ENCODE measurements at regions not wholly inside any gene's neighbourhood (a gene's known extent, or its start where the extent isn't known, plus 50 kb on each side); places are given as distances from the start of the nearest gene placed in this dataset.

GRCh38 chr5:8523501-8523900 lies 654.6 kb downstream of the MTRR start:
- Histone ChIP-seq H2AFZ (no peak overlapping the region), H3K4me2 (ENCODE audit: low read length) (no peak overlapping the region), H3K9ac (no peak overlapping the region), H3K9me3 (ENCODE audit: control insufficient read depth, low read length) (no peaks in the 10 kb centered on the region), H3K27me3 (ENCODE audit: control insufficient read depth, insufficient read depth, low read length) (no peaks in the 10 kb centered on the region), H3K4me3 (ENCODE audit: low read depth, low read length) (no peak overlapping the region), H3K4me1 (no peaks in the 10 kb centered on the region), H3K79me2 (no peaks in the 10 kb centered on the region), H3K36me3 (ENCODE audit: control insufficient read depth, insufficient read depth, low read length) (no peaks in the 10 kb centered on the region), H3K27ac (no peak overlapping the region)
- no peak for TF ChIP-seq CTCF (IDR thresholded peaks at IDR 0.05)

- Histone ChIP-seq H3K36me3 (ENCODE audit: control insufficient read depth, insufficient read depth, low read length) (no peaks in the 10 kb centered on the region), H3K27ac (no peak overlapping the region), H3K79me2 (no peaks in the 10 kb centered on the region), H3K4me2 (ENCODE audit: low read length) (no peak overlapping the region), H3K9ac (no peak overlapping the region), H3K9me3 (ENCODE audit: control insufficient read depth, low read length) (no peaks in the 10 kb centered on the region), H3K4me3 (ENCODE audit: low read depth, low read length) (no peak overlapping the region), H3K4me1 (no peaks in the 10 kb centered on the region), H3K27me3 (ENCODE audit: control insufficient read depth, insufficient read depth, low read length) (no peaks in the 10 kb centered on the region), H2AFZ (no peak overlapping the region)
- no peak for TF ChIP-seq CTCF (IDR thresholded peaks at IDR 0.05)
These were observed 656.9 kb downstream of the MTRR start for GRCh38 chr5:8525819-8526218.

- Histone ChIP-seq H3K36me3 (ENCODE audit: control insufficient read depth, insufficient read depth, low read length) (no peaks in the 10 kb centered on the region), H3K9ac (no peak overlapping the region)
- no peak for TF ChIP-seq CTCF (IDR thresholded peaks at IDR 0.05)
These were observed 659.2 kb downstream of the MTRR start for GRCh38 chr5:8528106-8528505.

GRCh38 chr5:8538821-8539220 lies 669.9 kb downstream of the MTRR start:
- no peak overlapping the region for H2AFZ ChIP-seq
- no peaks in the 10 kb centered on the region for H3K9me3 ChIP-seq (ENCODE audit: control insufficient read depth, low read length)
- H3K4me3 ChIP-seq (ENCODE audit: low read depth, low read length): no peak overlapping the region
- no peak overlapping the region for H3K27ac ChIP-seq
- no peaks in the 10 kb centered on the region for H3K27me3 ChIP-seq (ENCODE audit: control insufficient read depth, insufficient read depth, low read length)
- no peaks in the 10 kb centered on the region for H3K79me2 ChIP-seq
- H3K4me2 ChIP-seq (ENCODE audit: low read length): no peak overlapping the region
- TF ChIP-seq CTCF (IDR thresholded peaks at IDR 0.05): no peak
- H3K9ac ChIP-seq: no peak overlapping the region
- no peaks in the 10 kb centered on the region for H3K36me3 ChIP-seq (ENCODE audit: control insufficient read depth, insufficient read depth, low read length)
- H3K4me1 ChIP-seq: no peaks in the 10 kb centered on the region

More at GRCh38 chr5:8528106-8528505, 659.2 kb downstream of the MTRR start:
- no peaks in the 10 kb centered on the region for H3K79me2 ChIP-seq
- H3K27me3 ChIP-seq (ENCODE audit: control insufficient read depth, insufficient read depth, low read length): no peaks in the 10 kb centered on the region
- H3K9me3 ChIP-seq (ENCODE audit: control insufficient read depth, low read length): no peaks in the 10 kb centered on the region
- no peak overlapping the region for H3K4me2 ChIP-seq (ENCODE audit: low read length)
- H3K27ac ChIP-seq: no peak overlapping the region
- H3K4me3 ChIP-seq (ENCODE audit: low read depth, low read length): no peak overlapping the region
- H2AFZ ChIP-seq: no peak overlapping the region
- H3K4me1 ChIP-seq: no peaks in the 10 kb centered on the region

GRCh38 chr5:8540317-8540716 lies 671.4 kb downstream of the MTRR start:
- Histone ChIP-seq H3K36me3 (ENCODE audit: control insufficient read depth, insufficient read depth, low read length) (no peaks in the 10 kb centered on the region), H3K79me2 (no peaks in the 10 kb centered on the region), H3K9me3 (ENCODE audit: control insufficient read depth, low read length) (no peaks in the 10 kb centered on the region), H3K4me2 (ENCODE audit: low read length) (no peak overlapping the region), H3K4me1 (no peaks in the 10 kb centered on the region), H3K27ac (no peak overlapping the region), H3K9ac (no peak overlapping the region), H2AFZ (no peak overlapping the region), H3K27me3 (ENCODE audit: control insufficient read depth, insufficient read depth, low read length) (no peaks in the 10 kb centered on the region), H3K4me3 (ENCODE audit: low read depth, low read length) (no peak overlapping the region)
- no peak for TF ChIP-seq CTCF (IDR thresholded peaks at IDR 0.05)

All from parathyroid adenoma (tissue), 2 donors.